IMR-90 (cell line): ENCODE measurements at regions not wholly inside any gene's neighbourhood (a gene's known extent, or its start where the extent isn't known, plus 50 kb on each side); places are given as distances from the start of the nearest gene placed in this dataset.

ENCODE experiments used
- ATAC-seq: fragments of 200-7000 bp; cut with Tn5 transposase; 2 replicates; pipeline ENCODE4 v1.9.1; 2020; ENCODE audit warnings: low read depth, mild to moderate bottlenecking, moderate library complexity
- BruUV-seq: library from RNA; stranded (reverse); fragments of 400-500 nt; replicated peaks from 2 replicates; lab custom pipeline; 2021; lab: Mats Ljungman, UMichigan
- CTCF ChIA-PET: fragments of 300-600 bp; formaldehyde crosslinking; extraction: SDS; loops from one replicate; lab custom pipeline; 2021; ENCODE audit warnings: antibody characterized with exemption; lab: Yijun Ruan, JAX
- POLR2A ChIA-PET: fragments of 300-600 bp; sonication (Branson Sonifier 250); formaldehyde crosslinking; loops from one replicate; lab custom pipeline; 2022; ENCODE audit warnings: antibody characterized with exemption; ENCODE audit not compliant: unreplicated experiment; lab: Charles Lee
- DNase-seq: peaks from one replicate; pipeline ENCODE4 v3.0.0; 2013
- H2AFZ ChIP-seq: replicated peaks from 2 replicates; pipeline ENCODE3; 2013; ENCODE audit warnings: low read length, mild to moderate bottlenecking; ENCODE audit not compliant: poor library complexity
- H2AK5ac ChIP-seq: 2 replicates; pipeline ENCODE4 v1.6.1; 2013; ENCODE audit warnings: low read depth, low read length, inconsistent platforms
- H2AK9ac ChIP-seq: replicated peaks from 2 replicates; pipeline ENCODE3; 2013; ENCODE audit warnings: mild to moderate bottlenecking, low read depth, low read length, moderate library complexity; ENCODE audit not compliant: poor library complexity
- H2BK120ac ChIP-seq: 2 replicates; pipeline ENCODE4 v1.6.1; 2013; ENCODE audit warnings: low read depth, low read length, inconsistent platforms
- H2BK15ac ChIP-seq: 3 replicates; pipeline ENCODE4 v1.6.1; 2013; ENCODE audit warnings: low read depth, low read length, inconsistent platforms
- H2BK20ac ChIP-seq: 2 replicates; pipeline ENCODE4 v1.6.1; 2013; ENCODE audit warnings: low read depth, mild to moderate bottlenecking, inconsistent platforms, low read length, moderate library complexity
- H2BK5ac ChIP-seq: 2 replicates; pipeline ENCODE4 v1.6.1; 2013; ENCODE audit warnings: mild to moderate bottlenecking, low read depth, low read length, inconsistent platforms; ENCODE audit not compliant: poor library complexity, severe bottlenecking
- H3K14ac ChIP-seq: replicated peaks from 2 replicates; pipeline ENCODE4 v1.6.1; 2013; ENCODE audit warnings: low read depth, low read length, inconsistent platforms
- H3K18ac ChIP-seq: 2 replicates; pipeline ENCODE4 v1.6.1; 2013; ENCODE audit warnings: low read depth, low read length, control low read depth
- H3K23ac ChIP-seq: 2 replicates; pipeline ENCODE4 v1.6.1; 2013; ENCODE audit warnings: low read depth, low read length, inconsistent platforms
- H3K27ac ChIP-seq: 2 replicates; pipeline ENCODE4 v1.5.1; 2013; ENCODE audit warnings: mild to moderate bottlenecking, control low read depth, low read length; ENCODE audit not compliant: insufficient read depth
- H3K27me3 ChIP-seq: 2 replicates; pipeline ENCODE4 v1.6.1; 2013; ENCODE audit warnings: low read length; ENCODE audit not compliant: control insufficient read depth, insufficient read depth
- H3K36me3 ChIP-seq: 2 replicates; pipeline ENCODE4 v1.6.1; 2013; ENCODE audit warnings: low read length, mixed read lengths; ENCODE audit not compliant: control insufficient read depth, insufficient read depth
- H3K4ac ChIP-seq: 2 replicates; pipeline ENCODE4 v1.6.1; 2013; ENCODE audit warnings: low read depth, low read length, inconsistent platforms
- H3K4me1 ChIP-seq: 2 replicates; pipeline ENCODE4 v1.6.1; 2013; ENCODE audit warnings: low read length, mixed read lengths; ENCODE audit not compliant: control insufficient read depth, insufficient read depth
- H3K4me2 ChIP-seq: 2 replicates; pipeline ENCODE4 v1.6.1; 2013; ENCODE audit warnings: low read depth, mild to moderate bottlenecking, control low read depth, low read length, moderate library complexity
- H3K4me3 ChIP-seq: 2 replicates; pipeline ENCODE4 v1.5.1; 2013; ENCODE audit warnings: low read depth, mild to moderate bottlenecking, control low read depth, low read length, moderate library complexity; ENCODE audit not compliant: insufficient read depth
- H3K56ac ChIP-seq: 2 replicates; pipeline ENCODE4 v1.6.1; 2013; ENCODE audit warnings: low read length, inconsistent platforms; ENCODE audit not compliant: insufficient read depth; ENCODE audit errors: extremely low read depth
- H3K79me1 ChIP-seq, 2 experiments: 2 replicates each; pipeline ENCODE4 v1.6.1; 2013; ENCODE audit warnings: low read length in 2 of 2, inconsistent platforms in 1 of 2, low read depth in 1 of 2
- H3K9ac ChIP-seq: 2 replicates; pipeline ENCODE4 v1.6.1; 2013; ENCODE audit warnings: low read depth, low read length, control low read depth
- H3K9me1 ChIP-seq: 2 replicates; pipeline ENCODE4 v1.6.1; 2013; ENCODE audit warnings: low read length, inconsistent platforms; ENCODE audit not compliant: insufficient read depth
- H3K9me3 ChIP-seq: 2 replicates; pipeline ENCODE4 v1.6.1; 2013; ENCODE audit warnings: low read length; ENCODE audit not compliant: control insufficient read depth, insufficient read depth
- H4K20me1 ChIP-seq: 2 replicates; pipeline ENCODE4 v1.6.1; 2013; ENCODE audit warnings: low read length, inconsistent platforms; ENCODE audit not compliant: insufficient read depth
- H4K5ac ChIP-seq: 2 replicates; pipeline ENCODE4 v1.6.1; 2013; ENCODE audit warnings: mild to moderate bottlenecking, low read depth, low read length, control low read depth
- H4K8ac ChIP-seq, 2 experiments: 2 replicates each; pipeline ENCODE4 v1.6.1; 2013; ENCODE audit warnings: low read depth in 2 of 2, low read length in 2 of 2, control low read depth in 1 of 2, inconsistent platforms in 1 of 2
- H4K91ac ChIP-seq: 2 replicates; pipeline ENCODE4 v1.6.1; 2013; ENCODE audit warnings: low read depth, low read length, inconsistent platforms; ENCODE audit not compliant: insufficient read depth
- BHLHE40 ChIP-seq: fragments of 150-350 bp; IDR thresholded peaks from 2 replicates; pipeline ENCODE4 v1.6.1; 2016; ENCODE audit warnings: mild to moderate bottlenecking, low read depth, low read length
- MAFK ChIP-seq: IDR thresholded peaks from 2 replicates; pipeline ENCODE4 v1.6.1; 2012; ENCODE audit warnings: low read depth, low read length, improper control_type of control experiment
- NFE2L2 ChIP-seq: fragments of 150-350 bp; IDR thresholded peaks from 2 replicates; pipeline ENCODE4 v1.6.1; 2016; ENCODE audit warnings: low read depth, mild to moderate bottlenecking, low read length
- POLR2A ChIP-seq: IDR thresholded peaks from 2 replicates; pipeline ENCODE4 v1.6.1; 2012; ENCODE audit warnings: mild to moderate bottlenecking, low read depth, low read length
- RFX5 ChIP-seq: IDR thresholded peaks from 2 replicates; pipeline ENCODE4 v1.8.0; 2012; ENCODE audit warnings: low read depth, mild to moderate bottlenecking, low read length, moderate library complexity
- WGBS, 2 experiments: methylation state at CpG; one replicate each; pipeline versions ENCODE4 v1.1.5 to v1.1.7; 2013; ENCODE audit warnings: missing lambda C conversion rate in 2 of 2; ENCODE audit not compliant: insufficient read length in 1 of 2; ENCODE audit errors: extremely low coverage in 2 of 2; 5-methylcytosine and 5-hydroxymethylcytosine counted together
- dilution Hi-C: fragments of 300-500 bp; cut with HindIII; formaldehyde crosslinking; loops from one replicate; pipeline ENCODE4 v1.14.3; 2018; ENCODE audit warnings: low sequenced_read_pairs; ENCODE audit not compliant: unreplicated experiment
- in situ Hi-C: fragments of 300-500 bp; cut with MboI; formaldehyde crosslinking; loops from 3 replicates; pipeline ENCODE4 v1.14.3; 2019; ENCODE audit warnings: low sequenced_read_pairs, inconsistent platforms, mixed read lengths
- intact Hi-C: fragments of 100-400 bp; cut with micrococcal nuclease; formaldehyde crosslinking; loops from 2 replicates; pipeline ENCODE4 v1.10.0; 2022

DNA sequence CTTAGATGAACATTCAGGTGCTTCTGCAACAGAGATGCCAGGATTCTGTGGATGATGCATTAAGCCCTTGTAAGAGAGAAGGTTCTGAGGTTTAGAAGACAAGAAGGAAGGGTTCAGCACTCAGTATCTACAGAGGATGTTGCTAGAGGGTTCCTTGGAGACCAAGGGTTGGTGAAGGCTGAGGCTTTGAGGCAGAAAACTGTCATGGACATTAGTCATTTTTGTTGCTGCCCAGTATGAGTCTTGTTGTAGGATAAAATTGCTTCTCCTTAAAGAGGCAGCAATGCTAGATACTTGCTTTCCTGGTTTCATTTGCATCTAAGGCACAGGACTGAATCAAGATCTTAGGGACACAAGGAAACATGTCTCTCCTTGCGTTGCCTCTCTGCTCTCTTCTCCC is 319.4 kb upstream of the NFIA start:
- no peak overlapping the region for H4K91ac ChIP-seq
- no peaks in the 10 kb centered on the region for H3K9me1 ChIP-seq
- dilution Hi-C loops (no loop called here), in situ Hi-C loops (no loop called here), intact Hi-C loops (no loop called here)
- no peak overlapping the region for H2AK5ac ChIP-seq
- H4K8ac ChIP-seq: no peak overlapping the region
- H2AFZ ChIP-seq: no peak overlapping the region
- H3K27ac ChIP-seq: no peak overlapping the region
- BruUV-seq: no TSS peak
- H3K14ac ChIP-seq: no peak overlapping the region
- no peaks in the 10 kb centered on the region for H3K4me1 ChIP-seq
- TF ChIP-seq POLR2A (no peak), RFX5 (no peak), MAFK (no peak), BHLHE40 (no peak), NFE2L2 (no peak)
- no peak for DNase-seq
- H2BK120ac ChIP-seq: no peak overlapping the region
- H3K9ac ChIP-seq: no peak overlapping the region
- H2BK20ac ChIP-seq: no peak overlapping the region
- no peaks in the 10 kb centered on the region for H4K20me1 ChIP-seq
- no peaks in the 10 kb centered on the region for H3K79me1 ChIP-seq
- no peak overlapping the region for H3K4me2 ChIP-seq
- no peak overlapping the region for H3K23ac ChIP-seq
- no peak for ATAC-seq
- POLR2A ChIA-PET: no interaction called here
- H3K9me3 ChIP-seq: 0 out of 2 replicates have a peak, but pooled peaks cover 2% of the 10 kb centered on the region
- H4K5ac ChIP-seq: no peak overlapping the region
- no peak overlapping the region for H3K56ac ChIP-seq
- H3K4ac ChIP-seq: no peak overlapping the region
- WGBS, 2 experiments: 100% methylated on average over 1 of the region's 1 CpG; no CpG with 5 or more reads in 1 of the 2 experiments
- no peak overlapping the region for H2BK5ac ChIP-seq
- no peak overlapping the region for H3K4me3 ChIP-seq
- H2BK15ac ChIP-seq: no peak overlapping the region
- CTCF ChIA-PET: interaction anchor here (0.6 kb wide), 1 partner anchor 280 kb away, joined by 5 read pairs; no protein-coding TSS in a partner anchor
- no peaks in the 10 kb centered on the region for H3K36me3 ChIP-seq
- no peaks in the 10 kb centered on the region for H3K27me3 ChIP-seq
- H2AK9ac ChIP-seq: no peak overlapping the region
- no peak overlapping the region for H3K18ac ChIP-seq
